Mesendoderm (in vitro differentiated cells): ENCODE measurements at regions not wholly inside any gene's neighbourhood (a gene's known extent, or its start where the extent isn't known, plus 50 kb on each side); places are given as distances from the start of the nearest gene placed in this dataset.
A peak's percentile ranks its signal among the peaks of the same experiment; 100 is the strongest.

Source experiments
- DNase-seq: peaks from one replicate; pipeline ENCODE4 v3.0.0; 2013
- H2AK5ac ChIP-seq: 2 replicates; pipeline ENCODE4 v1.6.1; 2013; ENCODE audit warnings: low read length, inconsistent platforms
- H2BK120ac ChIP-seq: 2 replicates; pipeline ENCODE4 v1.6.1; 2013; ENCODE audit warnings: low read depth, mild to moderate bottlenecking, low read length, moderate library complexity, mixed read lengths
- H2BK15ac ChIP-seq: replicated peaks from 2 replicates; pipeline ENCODE4 v1.6.1; 2013; ENCODE audit warnings: low read depth, mild to moderate bottlenecking, moderate library complexity
- H2BK5ac ChIP-seq: 2 replicates; pipeline ENCODE4 v1.6.1; 2013; ENCODE audit warnings: low read length, inconsistent platforms
- H3K18ac ChIP-seq: 2 replicates; pipeline ENCODE4 v1.6.1; 2013; ENCODE audit warnings: mild to moderate bottlenecking, low read length, mixed read lengths
- H3K23ac ChIP-seq: one replicate; pipeline ENCODE4 v1.6.1; 2013; ENCODE audit warnings: low read length
- H3K27ac ChIP-seq: 2 replicates; pipeline ENCODE4 v1.5.1; 2013; ENCODE audit warnings: low read depth, mild to moderate bottlenecking, inconsistent platforms, low read length, moderate library complexity
- H3K27me3 ChIP-seq: 2 replicates; pipeline ENCODE4 v1.6.1; 2013; ENCODE audit warnings: low read length, control low read depth, mild to moderate bottlenecking, inconsistent platforms; ENCODE audit not compliant: insufficient read depth, poor library complexity
- H3K36me3 ChIP-seq: 2 replicates; pipeline ENCODE4 v1.6.1; 2013; ENCODE audit warnings: low read length, inconsistent platforms; ENCODE audit not compliant: control insufficient read depth, insufficient read depth
- H3K4ac ChIP-seq: one replicate; pipeline ENCODE4 v1.6.1; 2013; ENCODE audit warnings: low read depth, mild to moderate bottlenecking, low read length, moderate library complexity
- H3K4me1 ChIP-seq: 2 replicates; pipeline ENCODE4 v1.6.1; 2013; ENCODE audit warnings: low read depth, low read length, inconsistent platforms; ENCODE audit not compliant: control insufficient read depth
- H3K4me2 ChIP-seq: 2 replicates; pipeline ENCODE4 v1.6.1; 2013; ENCODE audit warnings: low read length
- H3K4me3 ChIP-seq: 2 replicates; pipeline ENCODE4 v1.5.1; 2013; ENCODE audit warnings: mild to moderate bottlenecking, low read length
- H3K56ac ChIP-seq: one replicate; pipeline ENCODE4 v1.6.1; 2013; ENCODE audit warnings: low read length
- H3K79me1 ChIP-seq: 2 replicates; pipeline ENCODE4 v1.6.1; 2013; ENCODE audit warnings: low read length, inconsistent platforms
- H3K79me2 ChIP-seq: 2 replicates; pipeline ENCODE4 v1.6.1; 2013; ENCODE audit warnings: mild to moderate bottlenecking, low read length; ENCODE audit not compliant: control insufficient read depth, insufficient read depth
- H3K9ac ChIP-seq: 2 replicates; pipeline ENCODE4 v1.6.1; 2013; ENCODE audit warnings: low read length, inconsistent platforms
- H4K5ac ChIP-seq: one replicate; pipeline ENCODE4 v1.6.1; 2013; ENCODE audit warnings: low read length
- H4K8ac ChIP-seq: one replicate; pipeline ENCODE4 v1.6.1; 2013; ENCODE audit warnings: low read depth, mild to moderate bottlenecking, control low read depth, low read length, moderate library complexity
- WGBS: extraction: QIAGEN DNeasy Blood & Tissue Kit; methylation state at CpG from one replicate; pipeline ENCODE4 v1.1.7; 2013; ENCODE audit warnings: low lambda C conversion rate, missing lambda C conversion rate; ENCODE audit not compliant: insufficient coverage; ENCODE audit errors: extremely low coverage; 5-methylcytosine and 5-hydroxymethylcytosine counted together

DNA sequence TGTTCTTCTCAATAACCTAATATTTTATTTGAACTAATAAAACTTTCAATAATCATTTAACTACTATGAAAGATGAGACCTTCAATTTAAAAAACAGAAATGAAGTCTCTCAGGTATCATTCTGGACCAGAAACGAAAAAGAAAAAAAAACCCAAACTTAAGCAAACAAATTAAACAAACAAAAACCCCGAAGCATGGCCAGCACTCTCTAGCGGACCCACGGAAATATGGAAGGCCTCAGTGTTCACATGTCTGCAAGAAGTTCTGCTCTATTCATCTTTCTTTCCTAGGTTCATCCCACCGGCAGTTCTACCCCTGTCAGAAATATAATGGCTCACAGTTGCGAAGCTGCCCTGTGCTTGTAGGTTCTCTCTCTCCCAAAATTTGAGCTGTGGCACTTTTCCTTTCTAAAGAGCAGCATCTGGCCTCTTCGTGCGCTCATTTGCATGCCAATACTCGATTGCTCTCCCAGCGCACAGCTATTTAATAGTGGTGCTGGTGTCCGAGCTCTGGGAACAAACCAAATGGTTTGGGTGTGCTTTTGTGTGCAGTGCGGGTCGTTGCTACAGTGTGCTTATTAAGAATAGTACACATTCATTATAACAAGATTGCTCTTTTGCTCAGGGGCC is 129.0 kb upstream of the ZEB2 start:
- WGBS = no CpG with 5 or more reads among the region's 13 CpGs
- H3K4me3 ChIP-seq = no peak overlapping the region

DNA sequence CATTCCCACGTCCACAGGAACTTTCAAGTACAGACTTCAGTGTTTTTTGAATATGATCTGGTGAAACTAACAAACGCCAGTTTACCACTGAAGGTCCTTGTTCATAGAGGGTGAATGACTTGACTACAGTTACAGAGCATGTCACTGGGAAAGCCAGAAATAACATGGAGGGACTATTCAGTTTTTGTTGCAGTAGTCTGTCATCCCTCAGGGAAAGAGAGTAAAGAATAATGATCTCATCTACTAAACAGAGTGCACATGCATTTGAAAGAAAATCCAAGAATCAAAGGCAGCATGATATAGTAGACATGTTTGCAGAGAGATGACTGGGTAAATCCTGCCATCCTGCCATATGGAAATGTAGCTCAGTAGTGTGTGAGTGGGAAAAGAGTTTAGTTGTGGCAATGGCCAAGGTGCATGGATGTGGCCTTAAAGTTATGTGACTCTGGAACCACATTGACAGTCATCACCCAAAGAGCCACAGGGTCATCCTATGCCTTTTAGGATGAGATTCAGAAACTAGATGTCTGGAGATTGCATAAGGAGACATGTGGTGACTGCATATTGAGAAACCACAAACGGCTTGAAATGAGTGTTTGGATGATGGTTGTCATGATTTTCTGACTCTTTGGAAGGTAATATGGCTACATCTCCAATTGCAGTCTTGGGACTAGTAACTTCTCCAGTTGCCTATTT is 125.3 kb upstream of the ZEB2 start:
- no peak overlapping the region for H3K4me2 ChIP-seq
- no peak overlapping the region for H4K5ac ChIP-seq
- no peak overlapping the region for H3K4me3 ChIP-seq
- H3K56ac ChIP-seq = no peak overlapping the region
- H2BK120ac ChIP-seq = no peak overlapping the region
- no peak overlapping the region for H2BK5ac ChIP-seq
- H3K27ac ChIP-seq = no peak overlapping the region
- no peak overlapping the region for H2BK15ac ChIP-seq
- H3K36me3 ChIP-seq = no peaks in the 10 kb centered on the region
- no peak overlapping the region for H3K4ac ChIP-seq
- no peaks in the 10 kb centered on the region for H3K79me2 ChIP-seq
- no peak overlapping the region for H3K9ac ChIP-seq
- H3K79me1 ChIP-seq = no peaks in the 10 kb centered on the region
- H3K18ac ChIP-seq = no peak overlapping the region
- no peaks in the 10 kb centered on the region for H3K27me3 ChIP-seq
- no peak for DNase-seq
- no peak overlapping the region for H2AK5ac ChIP-seq
- no peak overlapping the region for H3K23ac ChIP-seq
- H3K4me1 ChIP-seq = no peaks in the 10 kb centered on the region
- H4K8ac ChIP-seq = no peak overlapping the region
- no CpG with 5 or more reads among the region's 3 CpGs for WGBS

More for the DNA sequence above, 129.0 kb upstream of the ZEB2 start:
- H3K79me2 ChIP-seq = no peaks in the 10 kb centered on the region
- H2AK5ac ChIP-seq = no peak overlapping the region
- no peak overlapping the region for H3K18ac ChIP-seq
- peak; percentile 14 for DNase-seq
- H2BK5ac ChIP-seq = no peak overlapping the region
- H3K9ac ChIP-seq = no peak overlapping the region
- no peak overlapping the region for H3K4ac ChIP-seq
- H3K4me2 ChIP-seq = no peak overlapping the region
- H3K56ac ChIP-seq = no peak overlapping the region
- no peaks in the 10 kb centered on the region for H3K36me3 ChIP-seq
- no peak overlapping the region for H2BK15ac ChIP-seq
- H3K23ac ChIP-seq = no peak overlapping the region
- H4K5ac ChIP-seq = no peak overlapping the region
- H3K27me3 ChIP-seq = no peaks in the 10 kb centered on the region
- H3K27ac ChIP-seq = no peak overlapping the region
- H2BK120ac ChIP-seq = no peak overlapping the region
- H3K4me1 ChIP-seq = no peaks in the 10 kb centered on the region
- no peak overlapping the region for H4K8ac ChIP-seq
- no peaks in the 10 kb centered on the region for H3K79me1 ChIP-seq

DNA sequence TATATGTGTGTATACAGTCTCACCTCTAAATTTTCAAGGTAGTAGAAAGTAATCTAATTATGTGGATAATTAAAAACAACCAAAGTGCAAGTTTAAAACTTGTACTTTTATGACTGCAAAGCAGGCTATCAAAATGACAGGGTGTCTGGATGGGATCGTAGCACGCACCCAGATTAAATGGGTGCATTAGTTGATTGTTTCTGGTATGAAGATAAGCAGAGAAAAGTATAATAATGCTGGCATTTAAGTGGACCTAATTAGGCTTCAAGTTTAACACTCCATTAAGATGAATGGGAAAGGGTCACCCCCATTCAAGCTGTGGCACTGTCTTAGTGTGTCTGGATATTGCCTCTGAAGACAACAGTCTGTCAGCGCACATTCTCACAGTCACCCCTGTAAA is 124.6 kb upstream of the ZEB2 start:
- Histone ChIP-seq H3K27me3 (no peaks in the 10 kb centered on the region), H3K27ac (no peak overlapping the region), H2BK15ac (no peak overlapping the region), H3K4ac (no peak overlapping the region), H3K18ac (no peak overlapping the region), H3K79me1 (no peaks in the 10 kb centered on the region), H3K56ac (no peak overlapping the region), H3K79me2 (no peaks in the 10 kb centered on the region), H3K4me1 (no peaks in the 10 kb centered on the region), H3K9ac (no peak overlapping the region), H3K36me3 (no peaks in the 10 kb centered on the region), H3K4me3 (no peak overlapping the region), H3K23ac (no peak overlapping the region), H3K4me2 (no peak overlapping the region), H4K8ac (no peak overlapping the region), H2AK5ac (no peak overlapping the region), H2BK120ac (no peak overlapping the region), H4K5ac (no peak overlapping the region), H2BK5ac (no peak overlapping the region)
- DNase-seq = no peak
- WGBS = no CpG with 5 or more reads among the region's 3 CpGs

DNA sequence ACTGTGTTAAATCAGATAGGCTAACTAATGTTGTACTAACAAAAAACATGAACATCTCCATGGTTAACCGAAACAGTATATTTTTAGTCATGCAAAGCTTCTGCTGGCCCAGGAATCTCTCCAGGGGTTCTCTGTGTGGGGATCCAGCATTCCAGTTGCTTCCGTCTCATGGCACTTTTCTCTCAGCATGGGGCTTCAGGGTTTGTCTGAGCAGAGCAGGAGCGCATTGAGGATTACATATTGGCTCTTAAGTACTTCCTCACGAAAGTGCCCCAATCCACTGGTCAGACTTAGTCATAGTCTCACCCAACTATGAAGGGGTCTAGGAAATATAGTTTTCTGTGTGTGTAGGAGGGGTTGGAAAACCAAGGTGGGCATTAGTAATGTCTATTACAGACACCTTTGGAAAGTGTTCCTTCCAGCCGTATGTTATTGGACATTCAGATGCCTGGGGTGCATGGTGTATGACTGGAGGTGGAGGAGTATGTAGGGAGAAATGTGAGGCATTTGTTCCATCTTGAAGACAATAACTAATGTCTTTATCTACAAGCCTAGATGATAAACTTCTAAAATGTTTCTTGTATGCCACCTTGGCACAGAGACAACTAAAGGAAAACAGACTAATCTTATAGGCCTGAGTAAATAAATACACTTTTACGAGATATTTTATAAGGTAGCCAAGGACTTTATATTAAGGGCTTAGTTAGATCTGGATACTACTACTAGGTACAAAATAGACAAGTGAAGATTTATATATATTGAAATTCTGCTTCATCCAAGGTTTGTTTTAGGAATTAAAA is 123.8 kb upstream of the ZEB2 start:
- no peaks in the 10 kb centered on the region for H3K27me3 ChIP-seq
- H2BK5ac ChIP-seq = no peak overlapping the region
- H3K18ac ChIP-seq = no peak overlapping the region
- no peak overlapping the region for H3K4ac ChIP-seq
- H3K36me3 ChIP-seq = no peaks in the 10 kb centered on the region
- no peaks in the 10 kb centered on the region for H3K79me1 ChIP-seq
- no peak overlapping the region for H2AK5ac ChIP-seq
- H2BK15ac ChIP-seq = no peak overlapping the region
- H3K4me1 ChIP-seq = no peaks in the 10 kb centered on the region
- no peak overlapping the region for H3K23ac ChIP-seq
- H3K56ac ChIP-seq = no peak overlapping the region
- H4K5ac ChIP-seq = no peak overlapping the region
- no peak overlapping the region for H3K27ac ChIP-seq
- no peak overlapping the region for H4K8ac ChIP-seq
- peak; percentile 53 for DNase-seq
- no peaks in the 10 kb centered on the region for H3K79me2 ChIP-seq
- H3K9ac ChIP-seq = no peak overlapping the region
- no peak overlapping the region for H3K4me3 ChIP-seq
- no peak overlapping the region for H2BK120ac ChIP-seq
- H3K4me2 ChIP-seq = no peak overlapping the region
- WGBS = no CpG with 5 or more reads among the region's 6 CpGs

DNA sequence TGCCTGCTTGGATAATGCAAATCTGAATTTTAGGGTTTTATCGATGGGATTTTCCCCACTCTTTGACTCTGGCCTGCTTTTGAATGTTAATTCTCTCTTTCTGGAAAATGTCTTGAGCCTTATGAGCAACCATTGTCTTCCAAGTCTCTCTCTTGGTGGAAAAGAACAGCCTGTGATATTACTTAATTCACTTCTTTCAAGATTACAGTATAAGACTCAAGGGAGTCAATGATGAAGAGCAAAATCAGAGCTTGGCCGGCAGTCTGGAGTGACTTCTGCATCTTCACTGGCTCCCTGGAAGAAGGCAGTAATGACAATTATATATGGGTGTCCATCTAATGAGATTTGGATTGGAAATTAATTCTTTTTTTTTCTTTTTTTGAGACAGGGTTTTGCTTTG is 122.9 kb upstream of the ZEB2 start:
- Histone ChIP-seq H2AK5ac (no peak overlapping the region), H3K18ac (no peak overlapping the region), H3K4me2 (no peak overlapping the region), H3K79me1 (no peaks in the 10 kb centered on the region), H2BK15ac (peak overlapping the region; percentile 74), H3K23ac (no peak overlapping the region), H2BK120ac (no peak overlapping the region), H3K9ac (no peak overlapping the region), H3K4me3 (no peak overlapping the region), H2BK5ac (no peak overlapping the region), H3K56ac (no peak overlapping the region), H3K27me3 (no peaks in the 10 kb centered on the region), H3K27ac (no peak overlapping the region), H4K5ac (no peak overlapping the region), H3K4ac (no peak overlapping the region), H3K36me3 (no peaks in the 10 kb centered on the region), H3K79me2 (no peaks in the 10 kb centered on the region), H4K8ac (no peak overlapping the region), H3K4me1 (no peaks in the 10 kb centered on the region)
- WGBS = no CpG with 5 or more reads among the region's 2 CpGs
- DNase-seq = no peak
